Epithelial cell of esophagus (primary cell): ENCODE measurements at regions not wholly inside any gene's neighbourhood (a gene's known extent, or its start where the extent isn't known, plus 50 kb on each side); places are given as distances from the start of the nearest gene placed in this dataset.

Experiments used
- DNase-seq: peaks from one replicate; pipeline ENCODE4 v3.0.0; 2010; ENCODE audit warnings: low read depth
- H3K4me3 ChIP-seq: 2 replicates; pipeline ENCODE4 v1.5.1; 2011; ENCODE audit warnings: mild to moderate bottlenecking, low read length, control low read depth
- CTCF ChIP-seq: IDR thresholded peaks from 2 replicates; pipeline ENCODE4 v1.5.1; 2011; ENCODE audit warnings: low read depth, mild to moderate bottlenecking, low read length, control low read depth, inconsistent platforms; ENCODE audit not compliant: insufficient read depth; ENCODE audit errors: missing control alignments

DNA sequence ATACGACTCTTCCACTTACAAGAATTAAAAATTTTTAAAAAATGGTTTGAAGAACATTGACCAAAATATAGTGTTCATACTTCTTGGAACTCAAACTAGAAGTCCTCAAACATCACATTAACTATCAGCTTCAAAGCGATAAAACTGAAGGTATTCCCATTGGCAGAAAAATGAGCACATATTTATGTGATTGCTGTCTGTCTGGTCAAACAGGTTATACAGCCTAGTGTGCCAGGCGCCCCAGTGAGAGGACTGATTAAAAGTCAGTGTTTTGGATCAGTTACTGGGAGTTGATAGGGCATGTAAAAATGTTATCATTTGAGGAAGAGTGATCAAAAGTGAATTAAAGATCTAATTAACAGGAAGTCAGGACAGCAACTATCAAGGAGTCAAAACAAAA is 738.8 kb downstream of the HDGFL1 start:
- no peak overlapping the region for H3K4me3 ChIP-seq
- TF ChIP-seq CTCF = no peak
- DNase-seq = peak; percentile 82

DNA sequence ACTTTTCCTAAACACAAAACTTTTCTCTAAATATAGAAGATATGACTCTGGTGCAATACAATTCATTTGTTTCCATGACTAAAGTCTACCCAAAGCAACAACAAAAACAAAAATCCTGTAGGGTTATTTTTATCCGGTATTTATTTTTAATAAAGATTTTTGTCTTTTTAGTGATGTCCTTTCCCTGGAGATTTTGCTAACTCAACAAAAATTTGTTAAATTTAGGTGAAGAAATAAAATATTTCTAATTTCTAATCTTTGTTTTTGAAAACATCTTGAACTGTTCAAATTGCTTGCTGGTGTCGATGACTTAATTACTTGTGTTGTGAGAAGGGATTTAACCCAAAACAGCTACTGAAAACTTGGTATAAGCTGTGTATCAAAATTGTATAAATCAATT is 741.8 kb downstream of the HDGFL1 start:
- no peak overlapping the region for H3K4me3 ChIP-seq

GRCh38 chr6:23316131-23316530 is 746.8 kb downstream of the HDGFL1 start:
- peak; percentile 60 for DNase-seq
- no peak overlapping the region for H3K4me3 ChIP-seq
- no peak for TF ChIP-seq CTCF

More for the DNA sequence above, 741.8 kb downstream of the HDGFL1 start:
- no peak for DNase-seq
- TF ChIP-seq CTCF = no peak

DNA sequence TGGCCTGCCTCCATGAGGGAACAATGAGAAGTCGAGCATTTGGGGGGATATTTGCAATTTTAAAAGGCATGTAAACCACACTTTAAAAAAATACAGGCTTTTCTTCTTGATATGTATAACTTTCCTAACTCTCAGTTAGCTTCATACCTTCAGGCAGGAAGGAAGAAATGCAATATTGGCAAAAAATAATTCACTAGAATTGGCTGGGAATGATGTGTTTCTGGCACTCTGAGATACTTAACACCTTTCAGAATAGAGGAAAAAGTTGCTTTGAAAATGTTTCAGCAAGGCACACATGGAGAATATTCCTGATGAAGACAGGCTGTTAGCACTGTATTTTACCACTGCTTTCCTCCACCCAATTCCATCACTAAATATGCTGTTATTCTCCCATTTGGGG is 747.6 kb downstream of the HDGFL1 start:
- no peak for TF ChIP-seq CTCF
- no peak overlapping the region for H3K4me3 ChIP-seq
- no peak for DNase-seq

- DNase-seq = no peak
- H3K4me3 ChIP-seq = no peak overlapping the region
- TF ChIP-seq CTCF = no peak
Observed at GRCh38 chr6:23319582-23319981, 750.2 kb downstream of the HDGFL1 start.

DNA sequence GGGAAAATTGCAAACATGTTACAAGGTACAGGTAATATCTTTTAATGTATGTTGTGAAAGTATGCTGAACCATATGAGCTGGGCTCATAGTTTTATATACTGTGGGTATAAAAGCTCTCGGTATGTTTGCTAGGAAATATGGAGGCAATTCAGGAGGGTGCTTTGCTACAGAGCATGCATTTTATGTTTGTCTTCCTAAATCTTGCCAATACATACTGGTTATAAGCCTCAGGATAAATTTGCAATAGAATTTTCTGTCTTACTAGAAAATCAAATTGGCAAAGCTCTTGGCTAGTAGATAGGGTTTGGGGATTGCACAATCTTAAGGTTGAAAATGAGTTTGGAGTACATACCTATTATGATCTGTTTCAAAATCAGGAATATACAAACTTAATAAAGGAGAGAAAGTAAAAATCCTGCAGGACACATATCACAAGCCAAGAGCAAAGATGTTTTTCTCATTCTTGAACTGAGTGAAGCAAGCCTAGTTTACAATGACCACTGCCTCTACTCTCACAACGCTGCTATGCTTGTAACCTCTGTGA is 751.2 kb downstream of the HDGFL1 start:
- no peak for TF ChIP-seq CTCF
- DNase-seq = no peak
- no peak overlapping the region for H3K4me3 ChIP-seq

GRCh38 chr6:23323897-23324296 is 754.5 kb downstream of the HDGFL1 start:
- no peak for TF ChIP-seq CTCF
- H3K4me3 ChIP-seq = no peak overlapping the region
- DNase-seq = no peak
